ENCODE measurements at regions not wholly inside any gene's neighbourhood (a gene's known extent, or its start where the extent isn't known, plus 50 kb on each side); places are given as distances from the start of the nearest gene placed in this dataset.

DNA sequence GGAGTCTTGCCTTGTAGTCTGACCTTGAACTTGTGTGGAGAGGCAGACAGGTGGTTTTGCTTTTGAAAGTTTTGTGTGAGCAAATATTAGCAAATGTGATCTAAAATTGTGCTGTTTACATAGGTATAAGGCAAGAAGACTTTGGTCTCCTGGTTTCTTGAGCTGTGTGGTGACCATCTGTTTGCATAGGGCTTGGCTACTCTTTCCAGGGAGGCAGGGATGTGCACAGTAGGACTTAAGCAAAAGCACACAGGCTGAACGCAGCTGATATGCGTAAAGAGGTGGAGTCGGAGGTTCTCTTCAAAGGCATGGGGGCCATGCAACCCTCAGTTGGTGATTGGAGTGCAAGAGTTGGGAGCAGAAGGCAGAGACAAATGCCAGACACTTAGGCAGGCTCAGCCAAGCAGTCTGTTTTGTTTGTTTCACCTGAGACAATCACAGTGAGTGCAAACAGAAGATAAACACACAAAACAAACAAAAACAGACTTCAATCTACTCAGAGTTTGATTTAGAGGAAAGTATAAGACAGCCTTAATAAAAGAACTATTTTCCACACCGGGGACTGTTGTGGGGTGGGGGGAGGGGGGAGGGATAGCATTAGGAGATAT lies 744.2 kb downstream of the MTRR start:
- no peaks in the 10 kb centered on the region for H3K36me3 ChIP-seq (ENCODE audit: insufficient read depth, low read length)
- no peak overlapping the region for H3K4me3 Mint-ChIP-seq
- H3K9me3 ChIP-seq (ENCODE audit: control insufficient read depth in 1 of 2, insufficient read depth in 1 of 2, low read length in 2 of 2) = no peaks in the 10 kb centered on the region
- no peaks in the 10 kb centered on the region for H3K27me3 ChIP-seq (ENCODE audit: control insufficient read depth in 1 of 2, insufficient read depth in 2 of 2, low read length in 2 of 2)
- no peak overlapping the region for H3K27ac Mint-ChIP-seq
- ChIA-PET CTCF (no interaction called here), POLR2A (no interaction called here)
- peaks cover 5% of the 10 kb centered on the region for H3K9me3 Mint-ChIP-seq
- no peaks in the 10 kb centered on the region for H3K27me3 Mint-ChIP-seq
- H3K4me3 ChIP-seq (ENCODE audit: low read length) = no peak overlapping the region
- no peaks in the 10 kb centered on the region for H3K4me1 Mint-ChIP-seq (ENCODE audit: low read depth)
- no peak overlapping the region for H3K27ac ChIP-seq (ENCODE audit: low read depth in 1 of 2, low read length in 2 of 2)
- no peaks in the 10 kb centered on the region for H3K4me1 ChIP-seq (ENCODE audit: insufficient read depth, low read length)
- intact Hi-C loops (cut with DNase I, micrococcal nuclease) = no loop called here
- DNase-seq (no peak), ATAC-seq (ENCODE audit: poor library complexity) (no peak)
- TF ChIP-seq, protein P1, sequence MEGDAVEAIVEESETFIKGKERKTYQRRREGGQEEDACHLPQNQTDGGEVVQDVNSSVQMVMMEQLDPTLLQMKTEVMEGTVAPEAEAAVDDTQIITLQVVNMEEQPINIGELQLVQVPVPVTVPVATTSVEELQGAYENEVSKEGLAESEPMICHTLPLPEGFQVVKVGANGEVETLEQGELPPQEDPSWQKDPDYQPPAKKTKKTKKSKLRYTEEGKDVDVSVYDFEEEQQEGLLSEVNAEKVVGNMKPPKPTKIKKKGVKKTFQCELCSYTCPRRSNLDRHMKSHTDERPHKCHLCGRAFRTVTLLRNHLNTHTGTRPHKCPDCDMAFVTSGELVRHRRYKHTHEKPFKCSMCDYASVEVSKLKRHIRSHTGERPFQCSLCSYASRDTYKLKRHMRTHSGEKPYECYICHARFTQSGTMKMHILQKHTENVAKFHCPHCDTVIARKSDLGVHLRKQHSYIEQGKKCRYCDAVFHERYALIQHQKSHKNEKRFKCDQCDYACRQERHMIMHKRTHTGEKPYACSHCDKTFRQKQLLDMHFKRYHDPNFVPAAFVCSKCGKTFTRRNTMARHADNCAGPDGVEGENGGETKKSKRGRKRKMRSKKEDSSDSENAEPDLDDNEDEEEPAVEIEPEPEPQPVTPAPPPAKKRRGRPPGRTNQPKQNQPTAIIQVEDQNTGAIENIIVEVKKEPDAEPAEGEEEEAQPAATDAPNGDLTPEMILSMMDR (IDR thresholded peaks at IDR 0.05) = no peak
- H3K36me3 Mint-ChIP-seq (ENCODE audit: low read depth) = no peaks in the 10 kb centered on the region

DNA sequence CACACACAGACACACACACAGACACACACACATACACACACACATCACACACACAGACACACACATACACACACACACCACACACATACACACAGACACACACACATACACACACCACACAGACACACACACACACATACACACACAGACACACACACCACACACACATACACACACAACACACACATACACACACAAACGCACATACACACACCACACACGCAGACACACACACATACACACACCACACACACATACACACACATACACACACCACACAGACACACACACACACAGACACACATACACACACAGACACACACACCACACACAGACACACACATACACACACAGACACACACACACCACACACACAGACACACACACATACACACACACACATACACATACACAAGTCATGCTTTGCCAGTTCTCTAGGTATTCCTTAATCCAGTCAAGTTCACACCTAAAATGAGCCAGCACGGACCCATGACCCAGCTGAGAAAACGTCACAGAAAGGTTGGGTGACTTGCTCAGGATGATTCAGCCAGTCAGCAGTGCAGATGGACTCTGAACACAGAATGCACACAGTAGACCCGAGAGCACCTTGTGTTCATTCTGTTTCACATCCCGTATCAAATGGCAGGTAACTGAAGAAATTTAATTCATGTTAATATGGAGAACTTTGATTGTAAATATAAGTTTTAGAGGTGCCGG lies 746.4 kb downstream of the MTRR start:
- no peaks in the 10 kb centered on the region for H3K27me3 ChIP-seq (ENCODE audit: control insufficient read depth in 1 of 2, insufficient read depth in 2 of 2, low read length in 2 of 2)
- Mint-ChIP-seq H3K27me3 (no peaks in the 10 kb centered on the region), H3K9me3 (peaks cover 4% of the 10 kb centered on the region), H3K27ac (no peak overlapping the region), H3K36me3 (ENCODE audit: low read depth) (no peaks in the 10 kb centered on the region), H3K4me1 (ENCODE audit: low read depth) (no peaks in the 10 kb centered on the region), H3K4me3 (no peak overlapping the region)
- H3K36me3 ChIP-seq (ENCODE audit: insufficient read depth, low read length) = no peaks in the 10 kb centered on the region
- H3K4me3 ChIP-seq (ENCODE audit: low read length) = no peak overlapping the region
- ChIA-PET CTCF (no interaction called here), POLR2A (no interaction called here)
- DNase-seq = no peak
- TF ChIP-seq, protein P1 (IDR thresholded peaks at IDR 0.05) = no peak
- no peaks in the 10 kb centered on the region for H3K4me1 ChIP-seq (ENCODE audit: insufficient read depth, low read length)
- H3K9me3 ChIP-seq (ENCODE audit: control insufficient read depth in 1 of 2, insufficient read depth in 1 of 2, low read length in 2 of 2) = no peaks in the 10 kb centered on the region
- ATAC-seq (ENCODE audit: poor library complexity) = no peak
- H3K27ac ChIP-seq (ENCODE audit: low read depth in 1 of 2, low read length in 2 of 2) = no peak overlapping the region
- intact Hi-C loops (cut with DNase I, micrococcal nuclease) = no loop called here

DNA sequence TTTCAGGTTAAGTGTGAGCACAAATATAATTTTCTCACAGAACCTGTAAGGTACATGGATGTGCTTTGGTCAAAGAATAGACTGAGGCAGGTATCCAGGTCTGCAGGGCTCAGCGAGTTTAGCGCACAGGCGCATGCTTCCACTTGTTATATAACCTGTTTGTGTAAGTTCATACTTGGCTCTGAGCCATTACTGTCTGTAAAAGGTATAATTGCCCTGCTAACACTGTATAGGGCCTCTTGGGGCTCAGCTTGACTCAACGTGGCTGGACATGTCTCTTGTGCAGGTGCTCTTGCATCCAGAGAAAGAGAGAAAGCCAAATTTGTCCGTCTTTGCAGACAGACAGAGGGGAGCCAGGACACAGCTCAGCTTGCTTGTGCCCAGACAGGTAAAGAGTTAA lies 759.6 kb downstream of the MTRR start:
- H3K4me1 Mint-ChIP-seq (ENCODE audit: low read depth) = no peaks in the 10 kb centered on the region
- CTCF ChIA-PET = no interaction called here

More for the DNA sequence above, 759.6 kb downstream of the MTRR start:
- H3K4me1 ChIP-seq (ENCODE audit: insufficient read depth, low read length) = no peaks in the 10 kb centered on the region
- intact Hi-C loops (cut with DNase I, micrococcal nuclease) = no loop called here
- Mint-ChIP-seq H3K27me3 (no peaks in the 10 kb centered on the region), H3K9me3 (peaks cover 9% of the 10 kb centered on the region), H3K27ac (no peak overlapping the region), H3K36me3 (ENCODE audit: low read depth) (no peaks in the 10 kb centered on the region), H3K4me3 (no peak overlapping the region)
- POLR2A ChIA-PET = no interaction called here
- DNase-seq (no peak), ATAC-seq (ENCODE audit: poor library complexity) (no peak)
- no peaks in the 10 kb centered on the region for H3K36me3 ChIP-seq (ENCODE audit: insufficient read depth, low read length)
- no peak overlapping the region for H3K27ac ChIP-seq (ENCODE audit: low read depth in 1 of 2, low read length in 2 of 2)
- H3K27me3 ChIP-seq (ENCODE audit: control insufficient read depth in 1 of 2, insufficient read depth in 2 of 2, low read length in 2 of 2) = no peaks in the 10 kb centered on the region
- TF ChIP-seq, protein P1 (IDR thresholded peaks at IDR 0.05) = no peak
- no peak overlapping the region for H3K4me3 ChIP-seq (ENCODE audit: low read length)
- H3K9me3 ChIP-seq (ENCODE audit: control insufficient read depth in 1 of 2, insufficient read depth in 1 of 2, low read length in 2 of 2) = peaks cover 0 to 6% of the 10 kb centered on the region in 2 experiments
